GM12872 (cell line): ENCODE measurements at regions not wholly inside any gene's neighbourhood (a gene's known extent, or its start where the extent isn't known, plus 50 kb on each side); places are given as distances from the start of the nearest gene placed in this dataset.

Source experiments
- TF ChIP-seq, protein P1 (sequence below): IDR thresholded peaks from 3 replicates; pipeline ENCODE4 v1.5.1; 2011; ENCODE audit warnings: low read depth, mild to moderate bottlenecking, low read length, moderate library complexity; ENCODE audit not compliant: insufficient read depth

DNA sequence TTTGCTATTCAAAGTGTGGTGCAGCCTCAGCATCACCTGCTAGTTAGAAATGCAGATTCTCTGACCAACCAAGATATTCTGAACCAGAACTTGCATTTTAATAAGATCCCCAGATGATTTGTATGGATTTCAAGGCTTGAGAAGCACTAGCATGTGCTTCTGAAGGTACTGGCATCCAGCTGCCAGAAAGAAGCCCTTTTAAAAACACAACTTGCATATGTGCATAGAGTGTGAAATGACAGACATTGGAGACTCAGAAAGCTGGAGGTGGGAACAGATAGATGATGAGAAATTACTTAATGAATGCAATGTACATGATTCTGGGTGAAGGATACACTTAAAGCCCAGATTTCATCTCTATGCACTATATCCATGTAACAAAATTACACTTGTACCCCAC lies 409.3 kb upstream of the SPTLC3 start:
- TF ChIP-seq, protein P1, sequence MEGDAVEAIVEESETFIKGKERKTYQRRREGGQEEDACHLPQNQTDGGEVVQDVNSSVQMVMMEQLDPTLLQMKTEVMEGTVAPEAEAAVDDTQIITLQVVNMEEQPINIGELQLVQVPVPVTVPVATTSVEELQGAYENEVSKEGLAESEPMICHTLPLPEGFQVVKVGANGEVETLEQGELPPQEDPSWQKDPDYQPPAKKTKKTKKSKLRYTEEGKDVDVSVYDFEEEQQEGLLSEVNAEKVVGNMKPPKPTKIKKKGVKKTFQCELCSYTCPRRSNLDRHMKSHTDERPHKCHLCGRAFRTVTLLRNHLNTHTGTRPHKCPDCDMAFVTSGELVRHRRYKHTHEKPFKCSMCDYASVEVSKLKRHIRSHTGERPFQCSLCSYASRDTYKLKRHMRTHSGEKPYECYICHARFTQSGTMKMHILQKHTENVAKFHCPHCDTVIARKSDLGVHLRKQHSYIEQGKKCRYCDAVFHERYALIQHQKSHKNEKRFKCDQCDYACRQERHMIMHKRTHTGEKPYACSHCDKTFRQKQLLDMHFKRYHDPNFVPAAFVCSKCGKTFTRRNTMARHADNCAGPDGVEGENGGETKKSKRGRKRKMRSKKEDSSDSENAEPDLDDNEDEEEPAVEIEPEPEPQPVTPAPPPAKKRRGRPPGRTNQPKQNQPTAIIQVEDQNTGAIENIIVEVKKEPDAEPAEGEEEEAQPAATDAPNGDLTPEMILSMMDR, result no peak

DNA sequence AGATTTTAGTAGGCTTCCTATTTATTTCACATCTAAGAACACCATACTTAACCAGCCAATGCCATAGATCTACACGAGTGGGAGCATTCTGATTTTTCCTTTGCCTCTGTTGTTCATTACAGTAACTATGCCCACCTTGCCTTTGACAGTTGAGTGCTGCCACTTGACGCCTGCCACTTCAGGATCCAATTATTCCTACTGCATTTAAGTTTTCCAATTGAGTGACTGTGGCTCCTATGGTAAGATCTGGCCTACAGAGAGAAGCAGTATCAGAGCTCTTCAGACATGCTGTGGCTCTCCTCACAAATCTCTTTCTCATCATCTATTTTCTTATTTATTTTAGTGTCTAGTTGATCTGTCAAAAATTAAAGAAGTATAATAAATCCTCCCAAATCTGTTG lies 403.0 kb upstream of the SPTLC3 start:
- TF ChIP-seq, protein P1, result no peak

DNA sequence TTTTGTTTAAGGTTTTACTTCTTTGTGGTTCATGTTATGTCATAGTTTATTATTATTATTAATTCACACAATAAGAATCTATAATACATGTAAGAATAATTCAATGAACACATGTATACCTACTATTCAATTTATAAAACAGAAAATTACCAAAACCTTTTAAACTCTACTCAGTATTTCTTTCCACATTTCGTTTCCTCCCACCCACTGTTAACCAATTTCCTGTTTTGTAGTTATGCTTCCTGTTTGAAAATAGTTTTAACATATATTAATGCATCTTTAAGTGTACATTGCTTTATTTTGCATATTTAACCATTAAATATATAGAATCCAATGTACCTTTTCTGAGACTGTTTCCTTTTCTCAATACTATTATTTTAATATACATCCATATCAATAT lies 397.9 kb upstream of the SPTLC3 start:
- TF ChIP-seq, protein P1, result no peak

DNA sequence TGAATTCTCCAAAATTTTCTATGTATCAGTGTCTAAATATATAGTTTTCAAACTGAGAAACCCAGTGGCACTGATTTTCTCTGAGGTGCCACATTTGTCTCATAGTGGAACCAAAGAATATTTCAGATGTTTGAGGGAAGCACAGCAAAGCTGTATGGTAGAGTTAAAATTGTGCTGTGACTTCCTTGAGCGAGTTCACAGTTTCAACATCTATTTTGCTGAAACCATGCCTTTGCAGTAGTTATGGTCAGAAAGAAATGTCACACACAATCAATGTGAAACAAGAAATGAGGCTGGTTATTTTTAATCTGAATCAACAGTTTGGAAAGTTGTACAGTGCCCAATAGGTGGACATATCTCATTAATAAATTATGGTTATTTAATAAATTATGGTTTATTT lies 394.0 kb upstream of the SPTLC3 start:
- TF ChIP-seq, protein P1, result no peak

DNA sequence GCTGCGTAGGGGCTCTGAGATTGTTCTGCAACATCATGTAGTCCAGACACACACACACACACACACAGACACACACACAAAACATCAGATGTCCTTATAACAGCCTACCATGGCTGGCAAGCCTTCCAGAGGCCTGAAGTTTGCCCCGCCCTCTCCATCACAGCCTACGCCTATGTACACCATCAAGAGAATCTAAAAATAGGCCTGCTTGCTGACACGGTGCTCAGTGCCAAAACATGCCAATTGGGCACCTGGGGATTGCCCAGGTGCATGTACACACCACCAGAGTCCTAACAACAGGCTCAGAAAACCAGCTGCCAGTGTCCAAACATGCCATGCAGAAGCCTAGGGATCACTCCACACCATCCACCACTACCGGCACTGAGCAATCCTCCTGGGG lies 391.7 kb upstream of the SPTLC3 start:
- TF ChIP-seq, protein P1, result no peak

DNA sequence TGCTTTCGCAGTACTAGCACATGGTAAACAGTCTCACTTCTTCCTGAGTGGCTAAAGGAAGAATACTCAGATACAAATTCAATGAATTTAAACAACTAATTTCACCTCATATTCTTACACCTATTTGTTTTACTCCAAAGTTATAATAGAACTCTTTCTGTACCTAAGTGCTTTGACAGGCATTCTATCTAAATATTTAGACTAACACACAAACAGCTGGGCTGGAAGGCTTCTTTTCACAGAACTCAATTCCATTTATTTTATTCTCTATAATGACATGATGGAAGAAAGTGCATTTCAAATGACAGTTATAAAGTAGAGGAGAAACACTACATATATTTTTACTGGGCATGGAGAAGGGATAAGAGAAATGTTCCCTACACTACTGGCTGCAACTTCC lies 384.9 kb upstream of the SPTLC3 start:
- TF ChIP-seq, protein P1, result no peak

DNA sequence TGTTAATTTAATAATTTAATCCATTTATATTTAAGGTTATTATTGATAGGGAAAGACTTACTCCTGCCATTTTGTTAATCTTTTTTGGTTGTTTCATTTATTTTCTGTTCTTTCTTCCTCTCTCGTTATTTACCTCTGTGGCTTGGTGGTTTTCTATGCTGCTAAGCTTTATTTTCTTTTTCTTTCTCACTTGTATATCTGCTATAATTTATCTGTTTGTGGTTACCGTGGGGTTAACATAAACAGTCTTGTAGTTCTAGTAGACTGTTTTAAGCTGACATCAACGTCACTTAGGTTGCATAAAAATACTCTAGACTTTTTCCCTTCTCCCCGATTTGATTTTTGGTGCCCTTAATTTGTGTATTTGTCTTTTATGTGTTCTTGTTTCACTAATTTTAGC lies 381.3 kb upstream of the SPTLC3 start:
- TF ChIP-seq, protein P1, result no peak

DNA sequence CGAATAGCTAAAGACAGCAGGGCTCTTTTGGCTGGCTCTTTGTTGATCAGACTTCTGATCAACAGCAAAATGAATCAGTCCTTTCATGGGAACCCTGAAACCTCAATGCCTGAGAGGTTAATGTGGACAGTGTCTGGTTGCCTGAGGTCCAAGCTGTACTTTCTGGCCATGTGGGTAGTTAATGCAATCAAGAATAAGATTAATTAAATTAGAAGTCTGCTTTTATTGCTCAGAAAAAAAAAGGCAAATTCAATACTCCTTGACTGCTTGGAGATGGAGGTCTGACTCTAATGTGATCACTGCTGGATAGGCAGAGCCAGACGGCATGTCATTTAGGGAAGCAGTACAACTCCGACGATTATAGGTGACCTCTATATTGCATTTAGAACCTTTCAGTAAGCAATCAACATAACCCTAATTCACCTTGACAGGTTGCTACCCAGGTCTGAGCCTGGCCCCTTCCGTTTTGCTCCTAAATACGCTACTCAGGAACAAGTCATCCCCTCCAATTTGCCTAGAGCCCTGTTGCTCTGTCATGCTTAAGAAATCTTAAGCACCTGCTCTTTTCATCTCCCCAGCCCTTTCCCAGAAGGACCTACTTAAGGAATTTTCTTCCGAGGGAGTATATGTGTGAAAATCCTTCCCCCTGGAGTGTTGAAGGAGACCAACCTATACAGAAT lies 370.0 kb upstream of the SPTLC3 start:
- TF ChIP-seq, protein P1, result no peak
